ENCODE measurements at regions not wholly inside any gene's neighbourhood (a gene's known extent, or its start where the extent isn't known, plus 50 kb on each side); places are given as distances from the start of the nearest gene placed in this dataset.

GRCh38 chr10:106213493-106213892 lies 951.0 kb downstream of the SORCS1 start:
- H3K4ac ChIP-seq (replicated peaks; ENCODE audit: insufficient read length, low read depth, low read length), result no peak overlapping the region
- H3K79me2 ChIP-seq (ENCODE audit: control insufficient read depth in 1 of 2, insufficient read depth in 2 of 2, low read length in 2 of 2), result no peaks in the 10 kb centered on the region
- H3K23ac ChIP-seq (ENCODE audit: insufficient read length), result no peak overlapping the region
- ChIA-PET POLR2A (ENCODE audit: partially characterized antibody) (no interaction called here), CTCF (ENCODE audit: partially characterized antibody) (interaction anchor here (0.8 to 1.2 kb wide), 2 partner anchors 9 to 142 kb away, joined by 3 to 8 read pairs; no protein-coding TSS in a partner anchor)
- no peak overlapping the region for H2BK20ac ChIP-seq (ENCODE audit: low read length)
- no peaks in the 10 kb centered on the region for H4K20me1 ChIP-seq (replicated peaks in 1 of 2; ENCODE audit: control insufficient read depth in 1 of 2, insufficient read depth in 2 of 2, low read length in 2 of 2)
- WGBS, 2 experiments (ENCODE audit: extremely low coverage in 1 of 2, insufficient coverage in 1 of 2, insufficient read length in 1 of 2, insufficient replicate concordance in 2 of 2, low coverage in 1 of 2, low lambda C conversion rate in 2 of 2, missing lambda C conversion rate in 1 of 2), result 84% methylated on average over 1 of the region's 1 CpG; no CpG with 5 or more reads in 1 of the 2 experiments
- no peak overlapping the region for H3K4me3 ChIP-seq (ENCODE audit: extremely low read depth in 1 of 4, insufficient read depth in 2 of 4, low read depth in 3 of 4, low read length in 4 of 4)
- no peaks in the 10 kb centered on the region for H3K79me1 ChIP-seq (ENCODE audit: low read depth, low read length)
- no peak overlapping the region for H2AK5ac ChIP-seq (ENCODE audit: low read depth, low read length)
- DNase-seq (ENCODE audit: low read depth in 1 of 2, low spot score in 2 of 2), result no peak
- no peak overlapping the region for H3K27ac ChIP-seq (ENCODE audit: low read depth, low read length)
- peaks cover 0 to 2% (median 0%) of the 10 kb centered on the region in 4 experiments; a peak in 1 of 7 replicates for H3K4me1 ChIP-seq (replicated peaks in 1 of 4; ENCODE audit: control insufficient read depth in 3 of 4, insufficient read depth in 4 of 4, low read length in 3 of 4)
- H2BK5ac ChIP-seq (ENCODE audit: low read depth, low read length), result no peak overlapping the region
- no peak overlapping the region for H4K91ac ChIP-seq (replicated peaks; ENCODE audit: insufficient read length, low read length)
- no peak overlapping the region for H2BK15ac ChIP-seq (ENCODE audit: low read length)
- H3K4me2 ChIP-seq (ENCODE audit: insufficient read depth in 1 of 2, low read depth in 2 of 2, low read length in 2 of 2), result no peak overlapping the region
- FAIRE-seq, result no peak
- no peaks in the 10 kb centered on the region for H3K9me3 ChIP-seq (ENCODE audit: insufficient read depth in 2 of 2, low read depth in 1 of 2, low read length in 1 of 2)
- no peak overlapping the region for H2BK12ac ChIP-seq (ENCODE audit: low read depth, low read length)
- no peaks in the 10 kb centered on the region for H3K36me3 ChIP-seq (ENCODE audit: control insufficient read depth in 2 of 4, insufficient read depth in 4 of 4, low read length in 3 of 4)
- no peak overlapping the region for H3K56ac ChIP-seq (replicated peaks; ENCODE audit: insufficient read length, low read depth, low read length)
- H3K23me2 ChIP-seq (ENCODE audit: low read depth, low read length), result no peaks in the 10 kb centered on the region
- H4K8ac ChIP-seq (ENCODE audit: extremely low read depth, insufficient read depth, low read length), result no peak overlapping the region
- no peak overlapping the region for H3K14ac ChIP-seq (ENCODE audit: insufficient read length)
- no peak overlapping the region for H2BK120ac ChIP-seq (replicated peaks; ENCODE audit: low read depth, low read length)
- no peaks in the 10 kb centered on the region for H3K27me3 ChIP-seq (replicated peaks in 1 of 4; ENCODE audit: control insufficient read depth in 3 of 4, extremely low read depth in 1 of 4, insufficient read depth in 3 of 4, low read length in 3 of 4)
- no peak overlapping the region for H2AFZ ChIP-seq (ENCODE audit: low read length)
- H4K5ac ChIP-seq (ENCODE audit: insufficient read length, low read depth, low read length), result no peak overlapping the region
- H3K9ac ChIP-seq (replicated peaks in 1 of 4; ENCODE audit: extremely low read depth in 1 of 4, low read depth in 3 of 4, low read length in 3 of 4), result no peak overlapping the region
- H3K18ac ChIP-seq (ENCODE audit: extremely low read depth, low read length), result no peak overlapping the region
- no peak for TF ChIP-seq SUZ12 (IDR thresholded peaks at IDR 0.05; ENCODE audit: low read length)
- no peak for TF ChIP-seq JUND (IDR thresholded peaks at IDR 0.05; ENCODE audit: low read length)
- no peak for TF ChIP-seq YY1 (IDR thresholded peaks at IDR 0.05; ENCODE audit: low read depth, low read length)
- TF ChIP-seq RFX5 (IDR thresholded peaks at IDR 0.05; ENCODE audit: borderline replicate concordance, low read depth, low read length), result no peak
- TF ChIP-seq TEAD4 (IDR thresholded peaks at IDR 0.05; ENCODE audit: low read depth, low read length), result no peak
- TF ChIP-seq ASH2L (IDR thresholded peaks at IDR 0.05; ENCODE audit: low read length), result no peak
- no peak for TF ChIP-seq ZNF274 (IDR thresholded peaks at IDR 0.05; ENCODE audit: borderline replicate concordance, extremely low read depth, low read length)
- TF ChIP-seq TAF1 (IDR thresholded peaks at IDR 0.05; ENCODE audit: low read depth, low read length), result no peak
- no peak for TF ChIP-seq CBX5 (IDR thresholded peaks at IDR 0.05; ENCODE audit: low read depth, low read length)
- no peak for TF ChIP-seq NANOG (IDR thresholded peaks at IDR 0.05; ENCODE audit: insufficient read depth, low read depth, low read length, poor library complexity, severe bottlenecking)
- TF ChIP-seq GABPA (IDR thresholded peaks at IDR 0.05; ENCODE audit: borderline replicate concordance, insufficient read depth, low read length), result no peak
- no peak for TF ChIP-seq FOSL1 (IDR thresholded peaks at IDR 0.05; ENCODE audit: insufficient read depth, low read depth, low read length)
- no peak for TF ChIP-seq ATF3 (IDR thresholded peaks at IDR 0.05; ENCODE audit: insufficient read depth, low read depth, low read length)
- TF ChIP-seq KDM4A (IDR thresholded peaks at IDR 0.05; ENCODE audit: low read depth, low read length, severe bottlenecking), result no peak
- TF ChIP-seq BRCA1 (IDR thresholded peaks at IDR 0.05; ENCODE audit: low read depth, low read length), result no peak
